NT2/D1 (cell line): ENCODE measurements at regions not wholly inside any gene's neighbourhood (a gene's known extent, or its start where the extent isn't known, plus 50 kb on each side); places are given as distances from the start of the nearest gene placed in this dataset.

Experiments used
- SUZ12 ChIP-seq: IDR thresholded peaks from 2 replicates; pipeline ENCODE4 v1.6.1; 2011; ENCODE audit not compliant: insufficient read length, insufficient read depth; ENCODE audit errors: extremely low read depth
- YY1 ChIP-seq: IDR thresholded peaks from 2 replicates; pipeline ENCODE4 v1.6.1; 2011; ENCODE audit not compliant: insufficient read length, insufficient read depth

GRCh38 chr6:11899645-11900044, 112.5 kb upstream of the HIVEP1 start:
- TF ChIP-seq SUZ12: no peak
- no peak for TF ChIP-seq YY1
